Brain microvascular endothelial cell (primary cell): ENCODE measurements at regions not wholly inside any gene's neighbourhood (a gene's known extent, or its start where the extent isn't known, plus 50 kb on each side); places are given as distances from the start of the nearest gene placed in this dataset.

Experiments used
- DNase-seq: peaks from one replicate; pipeline ENCODE4 v3.0.0-alpha.2; 2020
- H3K27ac ChIP-seq: fragments of 250-450 bp; sonication (Bioruptor Pico); 2 replicates; pipeline ENCODE4 v1.5.1; 2020; ENCODE audit warnings: mild to moderate bottlenecking, moderate library complexity
- H3K27me3 ChIP-seq: fragments of 250-450 bp; sonication (Bioruptor Pico); replicated peaks from 2 replicates; pipeline ENCODE4 v1.5.1; 2020; ENCODE audit warnings: mild to moderate bottlenecking
- H3K36me3 ChIP-seq: fragments of 250-450 bp; sonication (Bioruptor Pico); replicated peaks from 2 replicates; pipeline ENCODE4 v1.5.1; 2020; ENCODE audit warnings: mild to moderate bottlenecking
- H3K4me3 ChIP-seq: 2 replicates; pipeline ENCODE4 v1.5.1; 2011; ENCODE audit warnings: low read depth, mild to moderate bottlenecking, control low read depth, low read length, moderate library complexity
- in situ Hi-C: cut with HindIII; loops from 2 replicates; pipeline ENCODE4 v1.10.0; 2017; ENCODE audit warnings: low sequenced_read_pairs, low pct_ligation_motif_present
- TF ChIP-seq, protein P1 (sequence below): IDR thresholded peaks from 2 replicates; pipeline ENCODE4 v1.5.1; 2011; ENCODE audit warnings: low read depth, mild to moderate bottlenecking, moderate library complexity, low read length, control low read depth, inconsistent platforms; ENCODE audit errors: missing control alignments

- in situ Hi-C loops = no loop called here
- Histone ChIP-seq H3K27me3 (no peaks in the 10 kb centered on the region), H3K4me3 (no peak overlapping the region), H3K36me3 (no peaks in the 10 kb centered on the region), H3K27ac (no peak overlapping the region)
- no peak for DNase-seq
- TF ChIP-seq, protein P1, sequence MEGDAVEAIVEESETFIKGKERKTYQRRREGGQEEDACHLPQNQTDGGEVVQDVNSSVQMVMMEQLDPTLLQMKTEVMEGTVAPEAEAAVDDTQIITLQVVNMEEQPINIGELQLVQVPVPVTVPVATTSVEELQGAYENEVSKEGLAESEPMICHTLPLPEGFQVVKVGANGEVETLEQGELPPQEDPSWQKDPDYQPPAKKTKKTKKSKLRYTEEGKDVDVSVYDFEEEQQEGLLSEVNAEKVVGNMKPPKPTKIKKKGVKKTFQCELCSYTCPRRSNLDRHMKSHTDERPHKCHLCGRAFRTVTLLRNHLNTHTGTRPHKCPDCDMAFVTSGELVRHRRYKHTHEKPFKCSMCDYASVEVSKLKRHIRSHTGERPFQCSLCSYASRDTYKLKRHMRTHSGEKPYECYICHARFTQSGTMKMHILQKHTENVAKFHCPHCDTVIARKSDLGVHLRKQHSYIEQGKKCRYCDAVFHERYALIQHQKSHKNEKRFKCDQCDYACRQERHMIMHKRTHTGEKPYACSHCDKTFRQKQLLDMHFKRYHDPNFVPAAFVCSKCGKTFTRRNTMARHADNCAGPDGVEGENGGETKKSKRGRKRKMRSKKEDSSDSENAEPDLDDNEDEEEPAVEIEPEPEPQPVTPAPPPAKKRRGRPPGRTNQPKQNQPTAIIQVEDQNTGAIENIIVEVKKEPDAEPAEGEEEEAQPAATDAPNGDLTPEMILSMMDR = no peak
Observed at GRCh38 chr12:45575417-45575816, 154.1 kb upstream of the ARID2 start.

DNA sequence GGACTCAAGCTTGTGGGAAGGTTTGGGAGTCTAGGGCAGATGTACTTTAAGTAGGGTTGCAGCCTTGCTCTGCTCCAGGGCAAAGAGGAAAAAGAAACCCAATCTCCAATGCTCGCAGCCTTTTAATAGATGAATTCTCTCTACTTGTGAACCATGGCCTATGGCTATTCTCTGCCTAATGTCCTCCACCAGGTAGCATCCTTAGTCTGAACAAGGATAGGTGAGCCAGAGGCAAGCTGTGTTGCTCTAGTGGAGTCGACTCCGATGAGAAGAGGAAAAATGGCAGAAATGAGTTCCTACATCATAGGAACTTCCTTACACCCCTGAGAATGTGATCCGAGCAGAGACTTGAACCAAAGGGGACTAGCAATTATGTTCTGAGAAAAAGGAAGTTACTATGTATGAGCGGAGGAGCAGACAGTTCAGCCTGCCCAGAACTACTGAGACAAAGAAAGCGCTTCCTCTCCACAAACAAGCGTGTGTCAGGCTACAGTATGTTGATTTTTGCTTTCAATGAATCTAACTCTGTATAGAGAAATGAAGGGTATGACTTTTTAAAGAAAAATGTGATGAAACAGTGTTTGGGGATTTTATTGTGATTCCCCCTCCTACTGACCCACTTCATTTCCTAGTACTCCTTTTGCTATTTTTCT lies 153.6 kb upstream of the ARID2 start:
- Histone ChIP-seq H3K36me3 (no peaks in the 10 kb centered on the region), H3K4me3 (no peak overlapping the region), H3K27me3 (no peaks in the 10 kb centered on the region), H3K27ac (no peak overlapping the region)
- in situ Hi-C loops = no loop called here
- TF ChIP-seq, protein P1 = no peak
- no peak for DNase-seq

GRCh38 chr12:45577844-45578399 lies 151.6 kb upstream of the ARID2 start:
- no peak overlapping the region for H3K4me3 ChIP-seq
- no peak overlapping the region for H3K27ac ChIP-seq
- H3K36me3 ChIP-seq = no peaks in the 10 kb centered on the region
- TF ChIP-seq, protein P1 = no peak
- no peaks in the 10 kb centered on the region for H3K27me3 ChIP-seq
- no peak for DNase-seq
- in situ Hi-C loops = no loop called here

- no peak for DNase-seq
- TF ChIP-seq, protein P1 = no peak
- H3K4me3 ChIP-seq = no peak overlapping the region
- in situ Hi-C loops = no loop called here
- H3K27me3 ChIP-seq = no peaks in the 10 kb centered on the region
- no peak overlapping the region for H3K27ac ChIP-seq
- H3K36me3 ChIP-seq = no peaks in the 10 kb centered on the region
Observed at GRCh38 chr12:45580356-45580969, 149.0 kb upstream of the ARID2 start.

GRCh38 chr12:45581112-45581511 lies 148.4 kb upstream of the ARID2 start:
- DNase-seq = no peak

More at GRCh38 chr12:45581112-45581511, 148.4 kb upstream of the ARID2 start:
- in situ Hi-C loops = no loop called here
- H3K27ac ChIP-seq = no peak overlapping the region
- H3K27me3 ChIP-seq = no peaks in the 10 kb centered on the region
- H3K4me3 ChIP-seq = no peak overlapping the region
- no peaks in the 10 kb centered on the region for H3K36me3 ChIP-seq
- TF ChIP-seq, protein P1 = no peak
